Muscle of arm (tissue), 1 donor: ENCODE measurements at regions not wholly inside any gene's neighbourhood (a gene's known extent, or its start where the extent isn't known, plus 50 kb on each side); places are given as distances from the start of the nearest gene placed in this dataset.
A peak's percentile ranks its signal among the peaks of the same experiment; 100 is the strongest.
"Not testable (repeated sequence)": the region's sequence is repeated elsewhere in the genome, so short reads cannot be mapped to it uniquely, and the experiment has no call there.

Experiments
- DNase-seq: peaks from one replicate; pipeline ENCODE4 v3.0.0-alpha.2; 2013

DNA sequence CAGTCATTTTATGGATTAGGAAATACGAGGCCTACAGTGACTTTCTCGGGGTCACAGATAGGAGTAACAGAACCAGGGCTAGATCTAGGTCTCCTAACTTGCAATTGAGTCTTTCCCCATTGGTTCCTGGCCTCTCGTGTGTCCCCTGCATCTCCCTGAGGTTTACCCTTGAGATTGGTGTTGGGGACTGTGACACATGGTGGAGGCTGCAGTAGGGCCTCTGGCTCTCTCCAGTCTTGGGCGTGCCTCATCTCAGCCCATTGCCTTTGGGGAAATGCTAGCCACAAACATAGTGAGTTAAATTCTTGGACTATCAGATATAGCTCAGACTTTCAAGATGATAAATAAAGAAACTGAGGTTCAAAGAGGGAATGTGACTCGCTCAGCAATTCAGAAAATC lies 212.1 kb downstream of the KCNRG start:
- no peak for DNase-seq

DNA sequence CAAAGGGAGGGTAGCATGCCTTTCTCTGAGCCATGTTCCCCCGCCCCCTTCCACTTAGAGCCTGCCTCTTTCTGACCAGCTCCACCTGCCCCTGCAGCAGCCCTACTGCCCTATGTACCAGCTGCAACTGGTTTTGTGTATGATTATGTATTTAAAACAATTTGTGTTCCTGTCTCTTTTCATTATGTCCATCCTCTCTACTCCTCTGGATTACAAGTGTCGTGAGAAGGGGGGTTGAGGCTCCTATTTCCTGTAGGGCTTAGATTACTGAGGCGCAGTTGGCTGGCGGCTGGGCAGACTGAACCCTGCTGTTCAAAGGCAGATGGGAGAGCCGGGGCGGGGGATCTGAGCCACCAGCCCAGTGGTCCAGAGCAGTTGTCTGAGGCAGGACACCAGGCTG lies 213.3 kb downstream of the KCNRG start:
- DNase-seq, result no peak

DNA sequence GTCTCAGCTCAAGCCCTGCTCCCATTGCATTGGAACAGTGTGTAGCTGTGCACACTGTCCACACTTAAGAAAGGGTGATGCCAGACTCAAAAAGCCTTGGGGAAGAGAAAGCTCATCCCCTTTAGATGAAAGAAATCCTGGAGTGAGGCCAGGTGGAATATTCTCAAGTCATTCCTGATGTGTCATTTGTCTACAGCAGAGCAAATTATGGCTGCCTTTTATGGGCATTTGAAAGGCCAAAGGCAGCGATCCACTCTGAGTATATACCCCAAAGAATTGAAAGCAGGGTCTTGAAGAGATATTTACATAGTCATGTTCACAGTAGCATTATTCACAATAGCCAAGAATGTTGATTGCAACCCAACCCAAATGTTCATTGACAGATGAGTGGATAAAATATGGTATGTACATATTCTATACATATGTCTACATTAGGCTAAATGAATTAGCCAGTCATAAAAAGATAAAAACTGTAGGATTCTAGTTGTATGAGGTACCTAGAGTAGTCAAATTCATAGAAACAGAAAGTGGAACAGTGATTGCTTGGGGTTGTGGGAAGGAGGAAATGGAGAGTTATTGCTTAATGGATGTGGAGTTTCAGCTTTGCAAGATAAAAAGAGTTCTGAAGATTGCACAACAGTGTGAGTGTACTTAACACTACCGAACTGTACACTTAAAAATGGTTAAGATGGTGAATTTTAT lies 214.9 kb downstream of the KCNRG start:
- DNase-seq, result no peak

DNA sequence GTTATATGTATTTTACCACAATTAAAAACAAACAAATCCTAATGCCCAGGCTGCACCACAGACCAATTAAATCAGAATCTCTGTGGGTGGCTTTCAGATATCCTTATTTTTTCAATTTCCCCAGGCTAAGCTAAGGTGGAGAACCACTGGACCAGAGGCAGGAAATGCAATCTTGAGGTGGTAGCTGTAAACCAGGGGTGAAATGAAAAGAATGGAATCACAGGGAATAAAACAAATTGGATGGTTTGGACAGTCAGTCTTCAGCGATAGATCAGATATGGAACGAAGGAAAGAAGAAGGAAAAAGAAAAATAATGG lies 215.4 kb downstream of the KCNRG start:
- no peak for DNase-seq

DNA sequence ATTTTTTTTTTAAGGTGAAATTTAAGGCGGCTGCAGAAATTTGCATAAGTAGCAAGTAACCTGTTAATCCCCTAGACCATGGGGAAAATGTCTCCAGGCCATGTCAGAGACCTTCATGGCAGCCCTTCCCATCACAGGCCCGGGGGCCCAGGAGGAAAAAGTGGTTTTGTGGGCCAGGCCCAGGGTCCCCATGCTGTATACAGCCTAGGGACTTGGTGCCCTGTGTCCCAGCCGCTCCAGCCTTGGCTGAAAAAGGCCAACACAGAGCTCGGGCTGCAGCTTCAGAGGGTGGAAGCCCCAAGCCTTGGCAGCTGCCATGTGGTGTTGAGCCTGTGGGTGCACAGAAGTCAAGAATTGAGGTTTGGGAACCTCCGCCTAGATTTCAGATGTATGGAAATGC lies 218.3 kb downstream of the KCNRG start:
- DNase-seq, result not testable (repeated sequence)

DNA sequence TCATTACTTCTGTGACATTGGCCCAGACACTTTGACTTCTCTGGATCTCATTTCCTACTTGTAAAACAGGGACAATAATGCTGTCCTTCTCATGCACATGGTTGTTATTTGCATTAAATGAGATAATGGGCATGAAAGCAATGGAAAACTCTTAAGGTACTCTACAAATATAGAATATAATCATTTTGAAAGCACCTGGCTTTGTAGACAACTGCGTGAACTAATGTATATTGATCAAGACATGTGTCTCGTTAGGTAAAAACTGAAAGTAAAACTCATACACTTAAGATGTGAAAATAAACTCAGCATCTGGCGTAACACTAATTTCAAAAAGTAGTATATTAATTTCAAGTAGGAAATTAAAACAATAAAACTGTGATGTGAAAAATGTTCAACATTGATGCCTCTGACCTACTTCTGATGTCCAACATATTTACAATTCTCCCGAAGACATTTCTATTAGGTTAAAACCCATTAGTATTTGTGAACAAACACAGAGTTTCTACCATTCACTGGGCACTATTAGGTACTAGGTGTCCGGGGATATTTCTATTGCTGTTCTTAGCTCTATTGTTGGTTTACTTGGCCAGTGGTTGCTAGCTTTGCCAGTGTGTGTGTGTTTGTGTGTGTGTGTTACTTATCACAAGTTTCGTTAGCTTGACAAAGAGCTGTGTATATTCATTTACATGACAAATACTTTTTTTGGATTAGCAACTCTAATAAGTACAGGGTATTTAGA lies 220.5 kb downstream of the KCNRG start:
- DNase-seq, result no peak

DNA sequence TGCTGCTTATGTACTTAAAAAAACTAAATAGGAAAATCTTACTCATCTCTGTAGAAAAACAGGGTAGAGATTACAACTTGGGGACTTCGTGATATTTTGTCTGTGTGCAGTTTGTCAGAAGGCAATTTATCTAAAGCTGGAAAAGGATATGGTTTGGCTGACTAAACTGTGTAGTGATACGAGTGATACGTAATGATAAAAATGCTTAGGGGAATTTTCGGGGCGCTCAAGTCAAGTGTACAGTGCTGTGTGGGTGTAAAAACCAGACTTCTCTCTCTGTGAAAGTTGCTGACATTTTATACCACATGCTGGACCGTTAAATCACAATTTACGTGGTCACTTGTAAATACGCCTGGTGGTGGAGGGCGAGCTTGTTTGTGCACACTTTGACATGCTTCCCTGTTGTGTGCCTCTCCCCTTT lies 221.7 kb downstream of the KCNRG start:
- peak; percentile 25 for DNase-seq

DNA sequence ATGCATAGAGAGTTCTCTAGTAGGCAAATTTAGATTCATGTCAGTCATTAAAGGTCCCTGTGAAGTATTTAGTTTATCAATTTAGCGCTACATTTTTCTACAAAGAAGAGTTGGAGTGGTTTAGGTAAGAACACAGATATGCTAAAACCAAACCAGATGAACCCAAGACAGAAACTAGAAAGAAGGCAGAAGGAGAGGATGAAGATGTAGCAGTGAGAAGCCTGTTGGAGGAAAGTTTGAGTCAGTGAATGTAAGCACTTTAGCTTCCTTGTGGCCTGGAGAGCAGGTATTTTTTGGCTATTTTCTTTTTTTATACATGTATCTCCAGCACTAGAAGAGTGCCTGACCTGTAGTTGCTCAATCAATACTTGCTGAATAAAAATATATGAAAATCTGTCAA lies 223.7 kb downstream of the KCNRG start:
- DNase-seq, result no peak

DNA sequence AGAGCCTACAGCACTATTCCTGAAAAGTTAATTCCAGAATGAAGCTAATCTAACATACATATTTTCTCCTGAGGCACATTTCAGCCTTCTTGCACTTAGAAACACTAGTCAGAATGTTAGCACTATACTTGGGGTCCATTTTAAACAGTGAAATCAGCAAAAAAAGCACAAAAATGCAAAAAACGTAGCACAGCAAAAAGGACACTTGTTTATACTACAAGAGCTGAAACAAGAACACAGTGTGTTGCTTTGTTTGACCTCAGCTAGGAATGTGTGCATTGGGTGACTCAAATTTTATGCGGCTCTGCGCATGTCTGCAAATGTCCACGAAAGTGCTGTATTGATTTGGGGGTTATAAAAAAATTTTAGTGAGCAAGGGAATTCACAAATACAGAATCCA lies 226.2 kb downstream of the KCNRG start:
- no peak for DNase-seq

DNA sequence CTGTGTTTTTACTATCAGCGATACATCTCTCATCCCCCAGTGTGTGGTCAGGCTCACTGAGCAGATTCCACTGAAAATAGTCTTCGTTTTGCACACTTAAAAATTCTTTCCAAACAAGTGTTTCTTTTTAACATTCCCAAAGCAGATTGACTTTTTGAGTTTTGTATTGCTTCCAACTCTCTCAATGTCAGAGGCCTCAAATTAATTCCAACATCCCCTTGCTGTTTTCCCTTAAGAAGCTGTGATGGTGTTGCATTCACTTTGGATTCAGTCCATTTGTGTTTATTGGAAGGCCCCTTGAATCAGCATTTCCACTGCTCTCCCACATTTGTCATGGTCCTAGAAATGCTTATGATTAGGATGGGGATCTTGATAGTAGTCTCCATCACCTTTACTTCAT lies 228.7 kb downstream of the KCNRG start:
- DNase-seq, result peak; percentile 17

DNA sequence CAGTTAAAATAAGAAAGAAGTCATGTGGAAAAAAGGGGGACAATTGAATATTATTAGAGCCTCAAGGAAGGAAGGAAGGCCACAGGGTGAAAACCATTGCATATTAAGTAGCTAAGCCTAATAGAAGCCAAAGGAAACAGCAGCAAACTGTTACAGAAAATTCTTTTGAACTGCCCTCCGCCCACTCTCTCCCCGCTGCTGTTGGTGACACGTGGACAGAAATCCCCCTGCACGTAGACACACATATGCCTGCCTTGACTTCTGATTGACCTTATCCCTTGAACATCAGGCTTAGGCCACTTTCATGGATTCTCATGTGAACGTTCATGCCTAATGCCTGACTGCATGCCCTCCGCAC lies 229.1 kb downstream of the KCNRG start:
- no peak for DNase-seq

DNA sequence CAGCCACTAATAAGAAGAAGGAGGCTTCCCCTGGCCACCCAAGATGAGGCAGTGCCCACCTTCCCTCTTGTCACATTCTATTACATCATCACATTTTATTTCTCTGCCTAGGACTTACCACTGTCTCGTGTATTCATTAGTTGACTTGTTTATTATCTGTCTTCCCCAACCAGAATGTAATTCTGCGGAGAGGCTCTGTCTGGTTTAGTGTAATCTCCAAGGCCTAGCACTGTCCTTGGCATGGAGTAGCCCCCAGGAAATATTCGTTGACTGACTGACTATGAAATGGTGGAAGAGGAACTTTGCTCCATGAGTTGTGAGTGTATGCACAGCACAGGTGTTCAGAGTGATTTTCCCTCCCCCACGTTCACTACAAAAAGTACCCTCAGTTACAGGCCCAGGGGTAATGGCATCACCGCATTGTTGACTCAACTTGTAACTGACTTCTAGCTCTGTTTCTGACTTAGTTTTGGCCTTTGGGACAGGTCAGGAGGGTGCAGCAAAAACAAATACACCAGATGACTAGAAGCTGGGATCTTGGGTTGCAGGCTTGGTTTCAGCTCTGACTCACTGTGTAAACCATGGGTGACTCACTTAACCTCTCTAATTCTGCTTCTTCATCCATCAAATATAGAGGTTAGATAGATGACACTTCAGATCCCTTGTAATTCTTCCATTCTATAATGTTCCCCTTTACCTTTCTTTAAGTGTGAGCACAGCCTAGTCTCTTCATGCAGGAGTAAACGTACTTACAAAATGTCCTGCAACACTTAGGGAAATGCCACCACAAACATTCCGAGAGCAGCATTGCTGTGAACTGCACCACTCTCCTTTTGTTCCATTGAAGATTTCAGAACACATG lies 229.7 kb downstream of the KCNRG start:
- no peak for DNase-seq

DNA sequence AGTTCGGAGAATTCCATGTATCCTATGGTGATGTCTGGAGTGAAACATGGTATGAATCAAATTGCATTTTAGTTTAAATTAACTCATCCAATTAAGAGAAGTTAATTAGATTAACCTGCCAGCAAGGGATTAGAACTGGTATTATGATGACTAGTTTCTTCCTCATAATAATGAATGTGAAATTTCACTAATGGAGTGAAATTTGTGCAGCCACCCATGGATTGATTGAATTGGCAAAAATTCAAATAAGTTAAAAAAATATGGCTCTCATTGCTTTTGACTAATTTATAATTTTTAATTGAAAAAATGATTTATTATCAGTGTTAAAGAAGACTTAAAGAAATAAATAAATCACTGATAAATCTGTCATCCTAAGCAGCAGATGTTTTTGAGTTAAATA lies 232.0 kb downstream of the KCNRG start:
- no peak for DNase-seq

DNA sequence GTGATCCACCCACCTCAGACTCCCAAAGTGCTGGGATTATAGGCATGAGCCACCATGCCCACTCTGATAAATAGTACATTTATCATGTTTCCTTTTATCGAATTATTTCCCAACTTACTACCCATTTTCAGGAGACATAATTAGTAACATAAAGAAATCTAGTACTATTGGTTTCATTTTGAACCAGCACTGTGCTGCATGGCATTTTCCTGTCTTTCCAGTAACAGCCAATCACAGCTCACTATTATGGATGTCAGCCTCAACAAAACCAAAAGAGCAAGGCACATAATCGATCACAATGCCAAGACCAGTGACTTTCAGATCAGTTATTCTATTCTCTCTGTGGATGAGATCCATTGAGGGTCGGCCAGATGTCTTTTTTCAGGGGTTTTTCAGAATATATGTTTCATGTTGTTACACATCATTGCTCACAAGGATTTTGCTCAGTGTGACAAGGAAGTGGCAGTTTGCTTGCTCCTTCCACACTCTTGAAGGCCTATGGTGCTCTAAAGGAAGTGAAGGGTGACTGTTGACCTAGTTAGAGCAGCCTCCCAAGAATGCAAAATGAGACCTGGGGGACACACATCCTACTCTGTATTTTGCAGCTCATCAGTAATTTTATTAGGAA lies 233.4 kb downstream of the KCNRG start:
- no peak for DNase-seq

DNA sequence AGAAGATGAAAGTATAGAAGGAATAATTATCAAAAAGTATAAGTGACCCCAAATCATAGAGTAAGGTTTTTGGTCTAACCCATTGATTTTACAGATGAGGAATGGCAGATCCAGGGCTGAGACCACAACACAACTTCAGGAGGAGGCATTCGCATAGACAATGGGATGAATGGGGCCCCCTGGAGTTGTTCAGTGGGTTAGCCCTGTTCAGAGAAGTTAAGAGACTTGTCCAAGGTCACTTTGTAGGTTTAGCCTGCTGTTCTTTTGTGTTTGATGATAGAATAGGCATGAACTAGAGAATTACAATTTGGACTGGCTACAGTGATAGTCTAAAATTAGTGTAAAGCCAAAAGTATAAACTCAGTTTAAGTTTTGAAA lies 233.9 kb downstream of the KCNRG start:
- no peak for DNase-seq

DNA sequence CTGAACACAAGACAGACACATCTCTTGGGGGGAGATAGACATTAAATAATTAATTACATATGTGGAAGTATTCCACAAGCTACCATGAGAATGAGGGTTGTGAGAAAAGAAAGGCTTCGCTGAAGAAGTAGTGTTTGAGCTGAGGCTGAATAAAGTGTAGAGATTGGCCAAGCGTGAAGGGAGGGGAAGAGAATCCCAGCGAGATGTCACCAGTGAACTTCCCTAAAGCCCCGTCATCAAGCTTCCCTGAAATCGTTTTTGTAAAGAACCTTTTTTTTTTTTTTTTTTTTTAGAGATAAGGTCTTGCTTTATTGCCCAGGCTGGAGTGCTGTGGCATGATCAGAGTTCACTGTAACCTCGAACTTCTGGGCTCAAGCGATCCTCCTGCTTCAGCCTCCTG lies 235.2 kb downstream of the KCNRG start:
- no peak for DNase-seq

DNA sequence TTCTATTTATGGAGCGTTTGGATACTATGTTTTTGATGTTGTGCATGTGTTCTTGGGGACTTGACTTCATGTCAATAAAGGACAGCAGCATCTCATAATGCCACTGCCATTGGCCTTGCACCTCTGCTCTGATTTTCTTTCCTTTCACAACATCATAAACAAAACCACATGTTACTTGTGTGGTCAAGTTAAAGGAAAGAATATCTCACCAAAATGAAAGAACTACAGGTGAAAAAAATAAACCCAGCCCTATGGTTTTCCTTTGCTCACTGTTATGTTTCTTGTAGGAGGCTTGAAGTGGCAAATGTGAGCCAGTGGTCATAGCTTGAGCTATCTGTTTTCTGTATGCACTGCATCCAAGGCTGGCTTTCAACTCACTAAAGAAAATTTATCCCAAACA lies 240.4 kb downstream of the KCNRG start:
- no peak for DNase-seq

DNA sequence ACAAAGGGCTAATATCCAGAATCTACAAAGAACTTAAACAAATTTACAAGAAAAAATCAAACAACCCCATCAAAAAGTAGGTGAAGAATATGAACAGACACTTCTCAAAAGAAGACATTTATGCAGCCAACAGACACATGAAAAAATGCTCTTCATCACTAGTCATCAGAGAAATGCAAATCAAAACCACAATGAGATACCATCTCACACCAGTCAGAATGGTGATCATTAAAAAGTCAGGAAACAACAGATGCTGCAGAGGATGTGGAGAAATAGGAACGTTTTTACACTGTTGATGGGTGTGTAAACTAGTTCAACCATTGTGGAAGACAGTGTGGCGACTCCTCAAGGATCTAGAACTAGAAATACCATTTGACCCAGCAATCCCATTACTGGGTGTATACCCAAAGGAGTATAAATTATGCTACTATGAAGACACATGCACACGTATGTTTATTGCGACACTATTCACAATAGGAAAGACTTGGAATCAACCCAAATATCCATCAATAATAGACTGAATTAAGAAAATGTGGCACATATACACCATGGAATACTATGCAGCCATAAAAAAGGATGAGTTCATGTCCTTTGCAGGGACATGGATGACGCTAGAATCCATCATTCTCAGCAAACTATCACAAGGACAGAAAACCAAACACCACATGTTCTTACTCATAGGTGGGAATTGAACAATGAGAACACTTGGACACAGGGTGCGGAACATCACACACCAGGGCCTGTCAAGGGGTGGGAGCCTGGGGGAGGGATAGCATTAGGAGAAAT lies 241.5 kb downstream of the KCNRG start:
- DNase-seq, result not testable (repeated sequence)

DNA sequence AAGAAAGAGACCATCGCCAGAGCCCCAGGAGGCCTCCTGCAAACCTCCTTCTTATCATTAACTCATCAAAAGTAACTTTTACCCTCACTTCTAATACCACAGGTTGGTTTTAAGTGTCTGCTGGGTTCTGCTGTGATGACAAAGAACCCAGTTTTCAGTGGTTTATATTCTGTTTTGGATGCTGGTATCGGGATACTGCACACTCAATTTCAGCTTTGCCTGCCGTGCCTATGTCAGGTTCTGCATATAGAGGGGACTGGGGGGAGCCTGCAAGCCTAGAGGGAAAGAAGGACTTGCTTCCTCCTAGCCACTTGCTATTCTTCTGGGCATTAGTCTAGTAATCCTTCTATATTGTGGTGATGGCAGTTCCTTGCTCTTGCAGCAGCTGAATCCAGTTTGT lies 242.4 kb downstream of the KCNRG start:
- DNase-seq, result no peak

DNA sequence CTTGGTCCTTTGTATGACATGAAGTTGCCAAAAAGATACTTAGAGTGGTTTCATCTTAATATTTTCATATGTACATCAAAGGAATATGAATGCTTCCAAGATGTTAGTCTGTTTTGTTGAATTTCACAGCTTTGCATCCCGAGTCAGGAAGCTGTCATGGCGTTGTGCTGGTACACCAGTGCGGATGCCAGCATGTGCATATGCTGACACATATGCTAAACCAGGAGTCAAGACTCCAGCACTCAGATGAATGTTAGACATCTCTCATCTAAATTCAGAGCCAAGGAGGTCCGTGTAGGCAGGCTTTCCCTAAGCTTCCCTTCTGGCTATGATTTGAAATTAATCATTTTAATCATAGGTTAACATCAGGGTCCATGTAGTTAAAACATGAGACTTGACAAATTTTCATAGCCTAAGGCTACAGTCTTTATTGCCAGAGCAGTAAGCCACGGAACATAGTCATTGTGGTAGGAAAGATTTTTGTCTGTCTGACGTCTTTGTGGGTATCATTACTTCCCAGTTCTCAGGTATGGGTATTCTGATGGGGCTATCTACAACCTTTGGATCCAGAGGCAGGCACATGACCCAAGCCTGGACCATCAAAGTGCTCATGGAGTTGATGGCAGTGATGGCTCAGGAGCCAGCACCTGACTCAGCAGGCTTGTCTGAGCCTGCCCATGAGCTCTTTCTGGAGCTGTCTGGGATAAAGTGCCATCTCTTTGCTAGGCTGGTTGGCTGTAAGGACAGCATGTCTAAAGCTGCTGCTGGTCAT lies 246.1 kb downstream of the KCNRG start:
- DNase-seq, result no peak

DNA sequence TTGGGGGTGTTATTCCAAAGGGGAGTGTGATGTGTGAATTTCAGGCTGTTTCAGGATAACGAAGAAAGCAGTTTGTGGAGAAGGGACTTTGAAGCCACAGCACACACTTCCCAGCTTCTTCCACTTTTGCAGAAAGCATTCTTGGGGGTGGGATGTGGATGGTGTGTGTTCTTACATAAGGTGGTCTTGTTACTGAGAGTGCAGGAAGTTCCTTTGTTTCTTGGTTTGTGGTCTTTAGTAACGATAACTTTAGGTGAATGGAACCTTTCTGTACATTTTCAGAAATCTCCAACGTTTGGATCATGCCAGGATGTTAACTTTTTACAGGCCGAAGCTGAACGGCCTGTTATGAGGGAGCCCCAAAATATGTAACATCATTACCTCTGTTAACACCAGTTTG lies 251.8 kb downstream of the KCNRG start:
- DNase-seq, result no peak
